HG03135 (cell line): ENCODE measurements at regions not wholly inside any gene's neighbourhood (a gene's known extent, or its start where the extent isn't known, plus 50 kb on each side); places are given as distances from the start of the nearest gene placed in this dataset.
"Not testable (repeated sequence)": the region's sequence is repeated elsewhere in the genome, so short reads cannot be mapped to it uniquely, and the experiment has no call there.

Experiments
- ATAC-seq: cut with Tn5 transposase; IDR thresholded peaks from one replicate; pipeline ENCODE4 v1.9.1; 2021; ENCODE audit warnings: mild to moderate bottlenecking, moderate library complexity; ENCODE audit not compliant: unreplicated experiment

GRCh38 chr16:13336907-13337881, 435.8 kb downstream of the SHISA9 start:
- ATAC-seq: not testable (repeated sequence)

GRCh38 chr16:13338044-13338443, 436.6 kb downstream of the SHISA9 start:
- no peak for ATAC-seq

- ATAC-seq: no peak
Observed at GRCh38 chr16:13342675-13343074, 441.3 kb downstream of the SHISA9 start.

GRCh38 chr16:13344001-13344400, 442.6 kb downstream of the SHISA9 start:
- ATAC-seq: no peak

- ATAC-seq: no peak
Observed at GRCh38 chr16:13348416-13348815, 447.0 kb downstream of the SHISA9 start.

- no peak for ATAC-seq
Observed at GRCh38 chr16:13350000-13350399, 448.6 kb downstream of the SHISA9 start.

- ATAC-seq: no peak
Observed at GRCh38 chr16:13351181-13351580, 449.8 kb downstream of the SHISA9 start.

- ATAC-seq: no peak
Observed at GRCh38 chr16:13351601-13352217, 450.3 kb downstream of the SHISA9 start.

GRCh38 chr16:13352796-13353195, 451.4 kb downstream of the SHISA9 start:
- ATAC-seq: not testable (repeated sequence)

GRCh38 chr16:13357842-13358241, 456.4 kb downstream of the SHISA9 start:
- not testable (repeated sequence) for ATAC-seq

GRCh38 chr16:13359835-13360234, 458.4 kb downstream of the SHISA9 start:
- no peak for ATAC-seq

- ATAC-seq: no peak
Observed at GRCh38 chr16:13372421-13372820, 471.0 kb downstream of the SHISA9 start.

- ATAC-seq: no peak
Observed at GRCh38 chr16:13376174-13376573, 474.8 kb downstream of the SHISA9 start.

GRCh38 chr16:13377143-13377542, 475.7 kb downstream of the SHISA9 start:
- ATAC-seq: no peak

- ATAC-seq: no peak
Observed at GRCh38 chr16:13378151-13378550, 476.8 kb downstream of the SHISA9 start.

GRCh38 chr16:13379266-13379665, 477.9 kb downstream of the SHISA9 start:
- no peak for ATAC-seq

- ATAC-seq: not testable (repeated sequence)
Observed at GRCh38 chr16:13385156-13386040, 484.0 kb downstream of the SHISA9 start.

- ATAC-seq: peak; percentile 43
Observed at GRCh38 chr16:13390093-13390985, 488.9 kb downstream of the SHISA9 start.

GRCh38 chr16:13390986-13391305, 489.5 kb downstream of the SHISA9 start:
- no peak for ATAC-seq

- ATAC-seq: no peak
Observed at GRCh38 chr16:13391337-13391736, 489.9 kb downstream of the SHISA9 start.
